IPS DF 4.7 (cell line): ENCODE measurements at regions not wholly inside any gene's neighbourhood (a gene's known extent, or its start where the extent isn't known, plus 50 kb on each side); places are given as distances from the start of the nearest gene placed in this dataset.
"Not testable (repeated sequence)": the region's sequence is repeated elsewhere in the genome, so short reads cannot be mapped to it uniquely, and the experiment has no call there.

ENCODE experiments used
- DNase-seq: peaks from one replicate; pipeline ENCODE4 v3.0.0-alpha.2; 2013; ENCODE audit warnings: low spot score; ENCODE audit errors: extremely low read depth

- no peak for DNase-seq
Measured at GRCh38 chr6:145090801-145091585, 644.3 kb downstream of the EPM2A start.

- DNase-seq, result no peak
Measured at GRCh38 chr6:145091586-145092142, 643.7 kb downstream of the EPM2A start.

GRCh38 chr6:145092554-145092953, 642.8 kb downstream of the EPM2A start:
- DNase-seq, result no peak

GRCh38 chr6:145093226-145093625, 642.1 kb downstream of the EPM2A start:
- DNase-seq, result no peak

GRCh38 chr6:145096846-145097245, 638.5 kb downstream of the EPM2A start:
- DNase-seq, result no peak

GRCh38 chr6:145098127-145098526, 637.2 kb downstream of the EPM2A start:
- not testable (repeated sequence) for DNase-seq

- no peak for DNase-seq
Measured at GRCh38 chr6:145099713-145100112, 635.6 kb downstream of the EPM2A start.

- no peak for DNase-seq
Measured at GRCh38 chr6:145110109-145110508, 625.2 kb downstream of the EPM2A start.

GRCh38 chr6:145111407-145111806, 623.9 kb downstream of the EPM2A start:
- DNase-seq, result not testable (repeated sequence)

- no peak for DNase-seq
Measured at GRCh38 chr6:145112711-145113148, 622.6 kb downstream of the EPM2A start.

- DNase-seq, result no peak
Measured at GRCh38 chr6:145115638-145116037, 619.7 kb downstream of the EPM2A start.

GRCh38 chr6:145116591-145117178, 618.6 kb downstream of the EPM2A start:
- no peak for DNase-seq

- no peak for DNase-seq
Measured at GRCh38 chr6:145118224-145118623, 617.1 kb downstream of the EPM2A start.

GRCh38 chr6:145119081-145119480, 616.2 kb downstream of the EPM2A start:
- DNase-seq, result no peak

GRCh38 chr6:145132709-145133108, 602.6 kb downstream of the EPM2A start:
- DNase-seq, result no peak

GRCh38 chr6:145135702-145136101, 599.6 kb downstream of the EPM2A start:
- no peak for DNase-seq

- peak; percentile 9 for DNase-seq
Measured at GRCh38 chr6:145137425-145137824, 597.9 kb downstream of the EPM2A start.

GRCh38 chr6:145138469-145139139, 596.7 kb downstream of the EPM2A start:
- no peak for DNase-seq

GRCh38 chr6:145139140-145139850, 596.0 kb downstream of the EPM2A start:
- no peak for DNase-seq

GRCh38 chr6:145139895-145140294, 595.4 kb downstream of the EPM2A start:
- no peak for DNase-seq

GRCh38 chr6:145141572-145141971, 593.7 kb downstream of the EPM2A start:
- no peak for DNase-seq
